NCI-H2171 (cell line): ENCODE measurements at regions not wholly inside any gene's neighbourhood (a gene's known extent, or its start where the extent isn't known, plus 50 kb on each side); places are given as distances from the start of the nearest gene placed in this dataset.

Experiments used
- DNase-seq: peaks from one replicate; lab custom pipeline; 2025; lab: John Stamatoyannopoulos, UW

GRCh38 chr3:135310317-135310716, 515.3 kb downstream of the EPHB1 start:
- DNase-seq: no peak

- no peak for DNase-seq
Observed at GRCh38 chr3:135311699-135312098, 516.6 kb downstream of the EPHB1 start.

- no peak for DNase-seq
Observed at GRCh38 chr3:135314237-135314636, 519.2 kb downstream of the EPHB1 start.

GRCh38 chr3:135324301-135324700, 529.2 kb downstream of the EPHB1 start:
- DNase-seq: no peak

- peak; percentile 6 for DNase-seq
Observed at GRCh38 chr3:135325096-135325495, 530.0 kb downstream of the EPHB1 start.

GRCh38 chr3:135325726-135326235, 530.7 kb downstream of the EPHB1 start:
- DNase-seq: peak; percentile 12

- no peak for DNase-seq
Observed at GRCh38 chr3:135326851-135327250, 531.8 kb downstream of the EPHB1 start.

- no peak for DNase-seq
Observed at GRCh38 chr3:135328036-135328435, 533.0 kb downstream of the EPHB1 start.

GRCh38 chr3:135329479-135329878, 534.4 kb downstream of the EPHB1 start:
- no peak for DNase-seq

- no peak for DNase-seq
Observed at GRCh38 chr3:135337192-135337591, 542.1 kb downstream of the EPHB1 start.

GRCh38 chr3:135348690-135349089, 553.6 kb downstream of the EPHB1 start:
- no peak for DNase-seq

GRCh38 chr3:135349254-135349948, 554.3 kb downstream of the EPHB1 start:
- DNase-seq: no peak

GRCh38 chr3:135352213-135352612, 557.2 kb downstream of the EPHB1 start:
- DNase-seq: no peak

- DNase-seq: no peak
Observed at GRCh38 chr3:135362889-135363288, 567.8 kb downstream of the EPHB1 start.

- no peak for DNase-seq
Observed at GRCh38 chr3:135364676-135365075, 569.6 kb downstream of the EPHB1 start.

- no peak for DNase-seq
Observed at GRCh38 chr3:135366816-135367215, 571.8 kb downstream of the EPHB1 start.

- no peak for DNase-seq
Observed at GRCh38 chr3:135368316-135368715, 573.3 kb downstream of the EPHB1 start.

- no peak for DNase-seq
Observed at GRCh38 chr3:135368781-135369180, 573.7 kb downstream of the EPHB1 start.

GRCh38 chr3:135374571-135374970, 579.5 kb downstream of the EPHB1 start:
- DNase-seq: no peak

GRCh38 chr3:135382188-135382587, 583.3 kb upstream of the PPP2R3A start:
- no peak for DNase-seq

- no peak for DNase-seq
Observed at GRCh38 chr3:135382621-135383020, 582.9 kb upstream of the PPP2R3A start.

- DNase-seq: no peak
Observed at GRCh38 chr3:135383301-135383700, 582.2 kb upstream of the PPP2R3A start.

GRCh38 chr3:135392151-135392550, 573.4 kb upstream of the PPP2R3A start:
- DNase-seq: no peak

GRCh38 chr3:135393159-135393558, 572.4 kb upstream of the PPP2R3A start:
- DNase-seq: no peak
